NCI-H2029 (cell line): ENCODE measurements at regions not wholly inside any gene's neighbourhood (a gene's known extent, or its start where the extent isn't known, plus 50 kb on each side); places are given as distances from the start of the nearest gene placed in this dataset.

Source experiments
- DNase-seq: peaks from one replicate; lab custom pipeline; 2025; lab: John Stamatoyannopoulos, UW

DNA sequence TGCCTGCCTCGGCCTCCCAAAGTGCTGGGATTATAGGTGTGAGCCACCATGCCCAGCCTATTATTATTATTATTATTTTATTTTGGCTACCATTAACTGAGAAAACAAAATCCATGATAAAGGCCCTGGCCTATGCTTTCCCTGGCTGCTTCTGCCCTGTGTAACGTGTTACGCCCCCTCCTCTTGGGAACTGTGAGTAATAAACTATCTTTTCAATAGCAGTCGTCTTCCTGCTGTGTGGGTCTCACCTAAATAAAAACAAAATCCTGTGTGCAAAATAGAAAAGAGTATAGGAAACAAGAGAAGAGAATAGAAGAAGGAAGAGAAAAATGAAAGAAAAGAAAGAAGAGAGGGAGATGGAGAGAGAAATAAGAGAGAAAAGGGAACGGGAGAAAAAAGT, 237.0 kb downstream of the MIAT start:
- DNase-seq: no peak

DNA sequence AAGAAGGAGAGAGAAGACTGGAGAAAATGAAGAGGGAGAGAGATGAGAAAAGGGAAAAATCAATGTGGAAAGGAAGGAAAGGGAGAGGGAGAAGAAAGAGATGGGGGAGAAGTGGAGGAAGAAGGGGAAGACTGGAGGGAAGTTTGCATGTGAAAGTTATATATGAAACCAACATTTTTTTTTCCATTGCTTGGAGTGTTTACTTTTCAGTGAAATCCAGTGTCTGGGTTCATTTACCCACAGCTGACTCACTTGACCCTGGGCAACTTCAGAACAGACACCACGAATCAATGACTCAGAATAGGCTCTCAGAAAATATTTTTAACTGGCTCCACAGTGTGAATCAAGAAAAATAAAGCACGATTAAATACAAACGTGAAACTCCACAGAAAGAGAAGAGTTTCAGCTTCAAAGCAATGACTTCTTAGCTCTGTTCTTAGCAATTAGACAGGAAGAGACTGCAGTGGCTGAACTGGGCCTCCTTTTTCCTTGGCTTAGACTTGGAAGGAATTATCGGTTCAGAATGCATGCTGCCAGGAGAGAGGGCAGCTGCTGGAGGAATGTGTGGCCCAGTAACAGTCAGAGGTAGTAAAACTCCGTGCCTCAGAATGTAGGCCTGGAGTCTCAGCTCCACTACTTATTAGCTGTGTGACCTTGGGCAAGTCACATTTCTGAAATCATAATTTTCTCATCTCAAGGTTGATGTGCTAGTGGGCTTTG, 237.5 kb downstream of the MIAT start:
- peak; percentile 41 for DNase-seq

DNA sequence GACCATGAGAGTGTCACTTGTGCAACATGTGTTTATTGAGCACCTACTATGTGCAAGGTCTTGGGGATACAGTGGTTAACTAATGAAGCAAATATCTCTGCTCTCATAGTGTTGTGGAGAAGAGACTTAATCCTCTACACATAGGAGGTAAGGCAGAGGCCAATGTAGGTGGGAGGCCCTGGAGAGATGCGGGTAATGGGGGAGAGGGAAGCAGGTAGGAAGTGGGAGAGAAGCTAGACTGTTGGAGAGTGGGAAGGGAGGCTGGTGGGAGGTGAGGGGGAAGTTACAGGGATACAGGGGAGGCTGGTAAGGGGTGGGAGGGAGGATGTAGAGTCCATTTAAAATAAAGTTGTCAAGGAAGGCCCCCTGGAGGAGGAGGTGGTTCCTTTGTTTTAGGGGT, 240.0 kb downstream of the MIAT start:
- no peak for DNase-seq

DNA sequence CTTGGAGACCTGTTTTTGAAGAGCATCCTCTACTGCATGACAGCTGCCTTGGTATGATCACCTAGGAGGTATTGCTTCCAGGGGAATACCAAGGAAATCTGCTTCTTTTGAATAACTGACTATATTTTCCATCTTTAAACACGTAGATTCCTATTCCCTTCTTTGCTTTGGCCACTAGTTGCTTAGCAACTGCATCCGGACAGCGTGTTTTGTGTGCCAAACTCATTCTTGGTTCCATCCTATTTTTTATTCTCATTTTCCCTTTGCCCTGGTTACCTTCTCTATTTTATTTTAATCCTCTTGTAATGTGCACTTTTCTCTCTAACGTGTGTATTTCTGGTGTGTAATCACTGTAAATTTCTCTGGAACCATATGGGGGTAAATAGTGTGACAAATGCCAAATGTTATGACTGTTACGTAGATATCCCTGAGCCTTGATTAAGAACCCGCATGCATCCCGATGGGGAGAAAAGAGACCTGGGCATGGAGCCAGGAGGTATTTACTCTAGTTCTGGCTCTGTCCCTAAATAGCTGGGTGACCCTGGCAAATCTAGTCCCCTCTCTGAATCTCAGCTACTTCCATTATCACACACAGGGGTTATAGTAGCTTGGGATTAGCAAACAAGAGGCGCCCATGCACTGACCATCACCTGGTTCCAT, 241.7 kb downstream of the MIAT start:
- DNase-seq: no peak

DNA sequence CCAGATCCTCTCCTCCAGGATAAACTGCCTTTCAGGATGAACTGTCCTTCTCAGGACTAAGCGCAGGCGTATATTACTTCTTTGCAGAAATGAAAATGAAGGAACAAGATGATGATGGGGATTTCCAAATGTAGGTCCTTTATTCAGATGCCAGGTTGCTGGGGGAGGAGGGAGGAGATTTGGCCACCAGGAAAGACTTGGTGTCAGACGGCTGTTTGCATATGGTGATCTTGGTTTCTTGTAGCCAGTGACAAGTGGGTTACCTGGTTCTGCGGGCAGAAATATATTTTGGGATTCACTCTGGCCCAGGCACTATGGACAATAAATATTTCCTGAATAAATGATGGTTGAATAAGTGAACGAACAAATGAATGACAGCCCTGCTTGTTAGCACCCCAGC, 243.4 kb downstream of the MIAT start:
- no peak for DNase-seq

DNA sequence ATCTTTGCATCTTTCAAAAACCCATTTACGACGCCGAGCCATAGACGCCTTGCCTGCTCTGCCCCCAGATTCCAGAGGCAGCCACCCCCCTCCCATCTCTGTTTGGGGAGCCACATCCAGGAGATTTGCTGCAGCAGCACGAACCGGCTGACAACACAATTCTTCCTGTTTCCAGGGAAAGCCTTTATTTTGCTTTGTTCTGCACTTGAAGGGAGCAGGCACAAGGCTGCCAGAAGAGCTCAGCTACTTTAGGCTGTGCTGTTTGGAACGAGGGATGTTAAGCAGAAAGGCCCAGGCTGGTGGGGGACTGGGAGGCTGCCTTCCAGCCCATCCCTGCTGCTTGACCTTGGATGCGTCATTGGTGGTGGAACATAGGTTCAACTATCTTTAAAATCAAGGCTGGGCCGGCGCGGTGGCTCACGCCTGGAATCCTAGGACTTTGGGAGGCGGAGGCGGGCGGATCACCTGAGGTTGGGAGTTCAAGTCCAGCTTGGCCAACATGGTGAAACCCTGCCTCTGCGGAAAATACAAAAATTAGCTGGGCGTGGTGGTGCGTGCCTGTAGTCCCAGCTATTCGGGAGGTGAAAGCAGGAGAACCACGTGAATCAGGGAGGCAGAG, 243.9 kb downstream of the MIAT start:
- DNase-seq: no peak

DNA sequence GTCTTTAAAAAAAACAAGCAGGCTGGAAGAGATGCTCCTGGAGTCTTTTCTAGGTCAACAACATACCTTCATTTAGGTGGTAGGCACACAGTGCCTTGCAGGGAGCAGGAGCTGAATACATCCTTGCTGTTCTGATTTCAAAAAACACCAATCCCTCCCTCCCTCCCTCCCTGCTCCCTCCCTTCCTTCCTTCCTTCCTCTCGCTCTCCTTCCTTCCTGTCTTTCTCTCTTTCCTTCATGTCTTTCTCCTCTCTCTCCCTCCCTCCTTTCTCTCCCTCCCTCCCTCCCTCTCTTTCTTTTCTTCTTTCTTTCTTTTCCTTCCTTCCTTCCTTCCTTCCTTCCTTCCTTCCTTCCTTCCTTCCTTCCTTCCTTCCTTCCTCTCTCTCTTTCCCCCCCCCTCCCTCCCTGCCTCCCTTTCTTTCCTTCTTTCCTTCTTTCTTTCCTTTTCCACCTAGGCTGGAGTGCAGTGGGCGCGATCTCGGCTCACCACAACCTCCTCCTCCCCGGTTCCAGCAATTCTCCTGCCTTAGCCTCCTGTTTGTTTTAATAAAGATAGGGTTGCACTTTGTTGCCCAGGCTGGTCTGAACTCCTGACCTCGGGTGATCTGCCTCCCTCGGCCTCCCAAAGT, 245.1 kb downstream of the MIAT start:
- no peak for DNase-seq

DNA sequence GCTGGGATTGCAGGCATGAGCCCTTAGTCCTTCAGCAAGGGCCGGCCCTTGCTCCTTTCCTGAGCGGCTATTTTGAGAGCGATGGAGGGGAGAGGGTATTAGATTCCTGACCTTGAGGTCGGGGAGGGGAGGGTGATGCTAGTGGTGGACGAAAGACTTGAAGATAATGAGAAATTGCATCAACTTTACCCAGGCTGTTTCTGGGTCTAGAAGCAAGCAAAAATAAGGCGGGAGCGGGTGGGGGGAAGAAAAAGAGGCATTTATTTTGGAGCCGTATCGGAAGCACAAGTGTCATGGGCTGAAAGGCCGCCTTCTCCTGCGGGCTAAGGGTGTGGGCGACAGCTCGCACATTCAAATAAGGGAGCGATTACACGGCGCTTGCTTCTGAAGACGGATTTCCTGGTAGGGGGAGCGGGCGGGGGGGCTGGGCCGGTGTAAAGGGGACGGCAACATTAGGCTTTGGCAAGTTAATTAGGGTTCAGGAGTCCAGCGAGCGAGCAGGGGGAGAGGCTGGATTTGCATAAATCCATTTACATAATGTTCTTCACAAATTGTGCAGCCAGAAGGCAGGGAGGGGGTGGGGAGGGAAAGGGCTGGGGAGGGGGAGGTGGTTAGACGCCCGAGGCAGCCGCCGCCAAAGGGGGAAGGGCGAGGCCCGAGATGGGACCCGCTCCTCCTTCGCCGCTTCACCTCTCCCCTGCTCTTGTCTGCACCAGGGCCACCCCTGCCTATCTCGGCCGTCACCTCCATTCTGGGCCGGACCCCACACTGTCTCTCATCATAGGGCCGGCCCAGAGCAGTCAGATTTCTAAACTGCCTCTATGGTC, 245.9 kb downstream of the MIAT start:
- no peak for DNase-seq

DNA sequence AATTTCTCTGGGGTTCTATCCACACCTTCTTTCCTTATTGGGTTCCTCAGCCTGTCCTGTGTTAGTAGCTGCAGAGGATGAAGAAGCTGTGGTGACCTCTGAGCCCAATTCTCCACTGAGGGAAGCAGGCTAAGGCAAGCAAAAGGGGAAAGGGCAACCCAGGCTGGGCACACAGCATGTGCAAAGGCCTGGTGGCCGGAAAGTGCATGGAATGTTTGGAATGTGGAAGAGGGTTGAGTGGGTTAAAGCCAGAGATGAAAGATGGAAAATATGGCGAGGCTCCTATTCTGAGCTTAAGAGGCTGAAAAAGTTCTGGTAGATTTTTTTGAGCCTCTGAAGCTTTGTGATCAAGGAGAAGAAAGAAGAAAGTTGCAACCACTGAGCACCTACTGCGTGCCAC, 247.1 kb downstream of the MIAT start:
- no peak for DNase-seq

DNA sequence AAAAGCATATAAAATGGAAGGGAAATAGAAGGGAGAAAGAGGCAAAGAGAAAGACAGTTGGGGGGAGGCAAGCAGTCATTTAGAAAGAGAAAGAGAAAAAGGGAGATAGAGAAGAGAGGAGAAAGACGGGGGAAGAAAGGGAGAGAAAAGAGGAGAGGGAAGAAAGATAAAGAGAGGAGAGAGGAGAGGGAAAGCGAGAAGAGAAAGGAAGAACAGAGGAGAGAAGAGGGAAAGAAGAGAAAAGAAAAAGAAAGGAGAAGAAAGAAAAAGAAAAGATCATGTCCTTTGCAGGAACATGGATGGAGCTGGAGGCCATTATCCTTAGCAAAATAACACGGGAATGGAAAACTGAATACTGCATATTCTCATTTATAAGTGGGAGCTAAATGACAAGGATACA, 247.7 kb downstream of the MIAT start:
- no peak for DNase-seq

DNA sequence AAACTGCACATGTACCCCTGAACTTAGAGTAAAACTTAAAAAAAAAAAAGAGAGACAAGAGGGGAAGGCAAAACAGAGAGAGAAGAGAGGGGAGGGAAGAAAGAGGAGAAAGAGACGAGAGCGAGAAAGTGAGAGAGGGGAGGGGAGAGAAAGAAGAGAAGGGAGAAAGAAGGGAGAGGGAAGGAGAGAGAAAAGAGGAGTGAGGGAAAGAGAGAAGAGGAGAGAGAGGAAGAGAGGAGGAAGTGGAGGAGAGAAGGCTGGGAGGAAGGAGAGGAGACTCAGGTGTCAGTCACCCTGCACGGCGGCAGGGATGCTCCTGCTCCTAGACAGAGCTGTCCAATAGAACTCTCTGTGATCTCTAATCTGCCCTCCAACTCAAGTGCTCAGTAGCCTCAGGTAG, 248.3 kb downstream of the MIAT start:
- no peak for DNase-seq

DNA sequence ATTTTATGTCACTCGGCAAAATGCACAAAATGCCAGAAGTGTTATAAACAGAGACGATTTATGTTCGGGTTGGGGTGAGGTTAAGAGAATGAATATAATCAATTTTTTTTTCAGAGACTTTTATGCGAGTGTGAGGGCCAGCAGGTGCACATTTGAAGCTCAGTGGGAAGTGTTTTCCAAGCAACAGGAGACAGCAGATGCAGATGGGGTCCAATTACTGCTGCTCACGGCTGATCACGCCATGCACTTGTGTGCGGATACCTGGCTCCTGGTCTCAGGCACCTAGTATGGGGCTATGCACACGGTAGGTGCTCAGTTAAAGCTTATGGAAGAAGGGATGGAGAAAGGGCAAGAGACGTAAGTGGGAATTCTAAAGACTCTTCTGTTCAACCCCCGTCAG, 249.1 kb downstream of the MIAT start:
- DNase-seq: peak; percentile 39

DNA sequence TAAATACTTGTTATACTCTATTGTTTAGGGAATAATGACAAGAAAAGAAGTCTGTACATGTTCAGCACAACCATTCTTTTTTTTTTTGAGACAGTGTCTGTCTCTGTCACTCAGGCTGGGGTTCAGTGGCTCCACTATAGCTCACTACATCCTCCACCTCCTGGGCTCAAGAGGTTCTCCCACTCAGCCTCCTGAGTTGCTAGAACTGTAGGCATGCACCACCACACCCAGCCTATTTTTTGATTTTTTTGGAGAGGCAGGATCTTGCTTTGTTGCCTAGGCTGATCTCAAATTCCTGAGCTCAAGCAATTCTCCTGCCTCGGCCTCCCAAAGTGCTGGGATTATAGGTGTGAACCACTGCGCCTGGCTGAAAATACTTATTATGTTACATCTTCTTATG, 250.0 kb downstream of the MIAT start:
- no peak for DNase-seq

DNA sequence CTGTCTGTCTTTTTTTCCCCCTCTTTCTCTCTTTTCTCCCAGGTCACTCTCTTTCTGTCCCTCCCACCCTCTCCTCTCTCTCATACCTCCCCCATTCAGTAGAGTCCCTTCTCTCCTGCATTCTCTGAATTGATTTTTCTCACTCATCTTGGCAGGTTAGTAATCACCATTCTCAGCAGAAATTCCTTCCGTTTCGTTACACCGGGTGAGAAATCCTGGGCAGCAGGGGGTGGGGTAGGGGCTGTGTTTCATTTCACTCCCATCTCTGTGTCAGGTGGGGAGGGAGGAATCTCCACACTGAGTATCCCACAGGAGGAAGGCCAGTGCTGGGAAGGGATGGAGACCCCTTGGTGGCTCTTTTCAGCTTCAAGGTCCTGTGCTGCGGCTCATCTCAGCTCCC, 253.5 kb downstream of the MIAT start:
- no peak for DNase-seq

DNA sequence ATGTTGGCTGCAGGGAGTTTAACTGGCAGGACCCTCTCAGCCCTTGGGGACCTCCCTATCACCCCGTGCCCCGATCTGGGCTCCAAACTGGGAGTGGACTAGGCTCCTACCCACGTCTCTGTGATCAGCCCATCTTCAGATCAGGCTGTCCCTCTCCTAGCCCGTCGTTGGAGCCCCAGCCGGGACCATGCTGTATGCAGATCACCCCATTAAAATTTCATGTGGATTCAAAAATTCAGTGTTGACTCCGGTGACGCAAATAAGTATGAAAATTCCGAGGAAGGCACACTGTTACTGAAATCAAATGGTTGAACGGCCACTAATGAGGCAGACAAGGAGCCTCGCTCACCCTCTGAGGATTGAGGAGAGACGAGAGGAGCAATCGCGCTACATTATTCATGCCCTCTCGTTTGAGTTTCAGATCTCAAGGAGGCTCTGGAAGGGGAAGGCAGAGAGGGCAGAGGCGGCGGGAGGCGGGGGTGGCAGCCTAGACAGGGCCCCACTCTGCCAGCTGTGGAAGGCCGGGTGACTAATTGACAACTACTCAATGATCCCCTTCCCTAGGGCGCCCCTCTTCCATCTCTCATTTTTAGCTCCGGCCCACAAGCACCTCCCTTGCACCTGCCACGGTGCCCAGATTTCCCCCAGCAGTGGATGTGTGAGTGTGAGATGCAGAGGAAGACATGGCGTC, 255.4 kb downstream of the MIAT start:
- no peak for DNase-seq

DNA sequence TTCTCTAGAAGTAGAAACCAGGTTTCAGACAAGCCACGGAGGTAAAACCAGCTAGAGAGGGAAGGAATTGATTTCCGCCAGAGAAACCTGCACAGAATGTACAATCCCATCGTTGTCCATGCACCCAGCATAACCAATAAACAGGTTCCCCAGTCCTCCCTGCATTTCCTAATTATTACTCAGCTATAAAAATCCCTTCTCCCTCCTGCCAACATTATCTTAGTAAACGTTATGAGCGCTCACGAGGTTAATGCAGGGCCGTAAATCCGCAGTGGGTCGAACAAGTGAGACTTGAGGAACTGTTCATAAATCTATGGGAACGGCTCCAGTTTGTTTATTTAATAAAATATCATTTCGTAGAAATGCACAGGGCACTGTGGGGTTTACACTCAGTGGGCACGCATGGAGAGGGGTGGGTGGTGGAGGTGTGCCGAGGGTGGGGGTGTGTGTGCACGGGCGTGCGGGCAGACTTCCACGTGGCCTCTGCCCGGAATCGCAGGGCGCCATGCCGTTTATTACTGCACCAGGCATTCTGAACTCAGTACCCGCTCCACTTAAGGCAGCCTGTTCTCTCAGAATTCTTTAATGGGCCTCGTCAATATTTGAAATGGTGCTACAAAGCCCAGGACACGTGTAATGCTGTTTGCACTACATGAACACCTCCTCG, 257.3 kb downstream of the MIAT start:
- DNase-seq: no peak

DNA sequence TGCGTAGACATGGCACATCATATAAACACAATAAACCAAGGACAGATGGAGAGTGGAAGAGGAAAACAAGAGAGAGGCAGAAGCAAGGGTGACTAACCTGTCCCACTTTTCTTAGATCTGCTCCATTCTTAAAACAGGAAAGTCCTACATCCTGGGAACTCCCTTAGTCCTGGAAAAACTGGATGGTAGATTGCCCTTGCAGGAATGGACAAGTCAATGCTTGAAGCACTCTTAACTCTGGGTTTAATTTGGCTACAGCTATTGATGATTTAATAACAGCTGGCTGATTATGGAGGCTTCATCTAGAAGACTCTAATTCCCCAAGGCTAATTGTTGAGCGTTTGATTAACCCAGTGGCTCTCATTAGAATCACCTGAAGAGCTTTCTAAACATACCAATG, 258.8 kb downstream of the MIAT start:
- no peak for DNase-seq

DNA sequence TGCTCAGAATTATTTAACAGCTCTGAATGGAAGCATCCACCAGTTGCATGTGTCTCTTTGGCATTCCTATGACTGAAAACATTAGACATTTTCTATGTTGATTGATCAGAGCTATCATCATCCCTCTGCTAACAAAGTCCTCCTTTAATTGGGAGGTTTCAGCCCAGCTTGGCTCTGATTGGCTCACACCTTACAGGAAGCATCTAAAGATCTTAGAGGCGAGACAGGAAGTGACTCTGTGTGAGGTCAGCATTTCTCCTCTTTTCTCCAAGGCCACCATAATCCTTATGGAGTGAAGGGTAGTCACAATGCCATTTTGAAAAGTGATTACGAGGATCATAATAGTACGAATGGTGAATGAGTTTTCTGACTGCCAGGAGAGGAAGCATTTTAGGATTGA, 260.8 kb downstream of the MIAT start:
- DNase-seq: no peak

DNA sequence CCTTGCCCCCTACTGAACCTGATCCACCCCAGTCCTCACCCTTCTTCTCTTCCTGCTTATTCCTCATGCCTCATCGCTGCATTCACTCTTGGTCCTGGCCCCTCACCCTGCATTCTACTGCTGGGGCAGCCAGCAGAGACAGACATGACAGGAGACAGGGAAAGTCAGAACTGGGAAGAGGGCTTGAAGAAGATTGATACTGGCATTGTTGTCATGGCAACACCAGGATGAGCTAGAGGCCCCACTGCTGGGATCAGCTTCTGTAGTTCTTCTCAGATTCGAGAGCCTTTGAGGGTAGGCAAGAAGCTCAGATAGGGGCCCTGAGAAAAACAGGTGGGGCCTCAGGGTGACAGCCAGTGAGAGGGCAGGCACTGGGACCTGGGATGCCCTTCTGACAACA, 264.3 kb downstream of the MIAT start:
- DNase-seq: no peak

DNA sequence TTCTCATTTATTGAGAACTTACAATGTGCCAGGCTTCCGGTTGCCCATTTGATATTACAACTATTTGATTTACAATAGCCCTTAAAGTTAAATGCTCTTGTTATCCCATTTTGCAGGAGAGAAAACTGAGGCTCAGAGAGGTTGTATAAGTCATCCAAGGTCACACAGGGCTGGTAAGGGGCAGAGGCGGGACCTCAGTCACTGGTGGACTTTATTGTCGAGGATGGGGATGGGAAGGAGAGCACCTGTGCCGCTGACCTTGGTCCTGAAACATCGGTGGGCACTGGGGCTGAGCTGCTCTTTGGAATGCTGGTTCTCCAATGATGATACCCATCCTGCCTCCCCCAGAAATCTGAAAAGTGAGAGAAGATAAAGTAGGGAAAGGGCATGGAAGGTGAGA, 265.4 kb downstream of the MIAT start:
- DNase-seq: no peak

DNA sequence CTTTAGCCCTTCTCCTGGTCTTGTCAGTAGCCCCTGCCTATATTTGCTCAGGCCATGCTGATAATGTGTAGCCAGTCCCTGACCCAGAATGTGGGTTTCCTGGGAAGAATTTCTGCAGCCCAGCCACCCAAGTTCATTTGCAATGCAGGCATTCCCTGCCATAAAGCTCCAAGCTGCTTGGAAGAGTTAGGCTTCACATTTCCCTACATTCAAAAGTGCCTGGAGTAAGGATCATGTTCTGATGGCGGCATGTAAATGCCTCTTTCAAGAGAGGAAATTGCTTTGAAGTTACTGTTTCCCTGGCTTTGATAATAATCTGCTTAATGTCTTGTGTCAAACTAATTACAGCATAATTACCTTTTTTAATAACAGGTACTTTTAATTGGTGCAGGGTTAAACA, 266.1 kb downstream of the MIAT start:
- DNase-seq: no peak
